Parathyroid adenoma (tissue), 2 donors: ENCODE measurements at regions not wholly inside any gene's neighbourhood (a gene's known extent, or its start where the extent isn't known, plus 50 kb on each side); places are given as distances from the start of the nearest gene placed in this dataset.
"Not testable (repeated sequence)": the region's sequence is repeated elsewhere in the genome, so short reads cannot be mapped to it uniquely, and the experiment has no call there.

Experiments
- H2AFZ ChIP-seq: fragments of 300-600 bp; sonication (generic); one replicate; pipeline ENCODE4 v1.7.0; 2017; ENCODE audit warnings: antibody characterized with exemption, mild to moderate bottlenecking
- H3K27ac ChIP-seq: fragments of 300-600 bp; sonication (generic); one replicate; pipeline ENCODE4 v1.7.0; 2017
- H3K27me3 ChIP-seq: fragments of 300-600 bp; sonication (generic); one replicate; pipeline ENCODE4 v1.7.0; 2017; ENCODE audit warnings: low read length; ENCODE audit not compliant: control insufficient read depth, insufficient read depth
- H3K36me3 ChIP-seq: fragments of 300-600 bp; sonication (generic); one replicate; pipeline ENCODE4 v1.7.0; 2017; ENCODE audit warnings: low read length; ENCODE audit not compliant: control insufficient read depth, insufficient read depth
- H3K4me1 ChIP-seq: fragments of 300-600 bp; sonication (generic); one replicate; pipeline ENCODE4 v1.7.0; 2017; ENCODE audit warnings: control low read depth
- H3K4me2 ChIP-seq: fragments of 300-600 bp; sonication (generic); one replicate; pipeline ENCODE4 v1.7.0; 2017; ENCODE audit warnings: low read length
- H3K4me3 ChIP-seq: fragments of 300-600 bp; sonication (generic); one replicate; pipeline ENCODE4 v1.7.0; 2017; ENCODE audit warnings: low read depth, low read length
- H3K79me2 ChIP-seq: fragments of 300-600 bp; sonication (generic); one replicate; pipeline ENCODE4 v1.7.0; 2017; ENCODE audit warnings: control low read depth
- H3K9ac ChIP-seq: fragments of 300-600 bp; sonication (generic); one replicate; pipeline ENCODE4 v1.7.0; 2017; ENCODE audit warnings: mild to moderate bottlenecking
- H3K9me3 ChIP-seq: fragments of 300-600 bp; sonication (generic); one replicate; pipeline ENCODE4 v1.7.0; 2017; ENCODE audit warnings: low read length; ENCODE audit not compliant: control insufficient read depth
- CTCF ChIP-seq: fragments of 300-600 bp; sonication (generic); IDR thresholded peaks from one replicate; pipeline ENCODE4 v1.7.0; 2017; ENCODE audit warnings: antibody characterized with exemption, mild to moderate bottlenecking
- donor health status: primary hyperparathyroidism.

GRCh38 chr17:74128456-74129211, 74.8 kb upstream of the RPL38 start:
- no peak overlapping the region for H3K4me3 ChIP-seq
- no peak for TF ChIP-seq CTCF
- no peak overlapping the region for H3K9ac ChIP-seq
- H3K9me3 ChIP-seq, result no peaks in the 10 kb centered on the region
- no peak overlapping the region for H3K4me2 ChIP-seq
- H3K4me1 ChIP-seq, result no peaks in the 10 kb centered on the region
- no peaks in the 10 kb centered on the region for H3K36me3 ChIP-seq
- no peaks in the 10 kb centered on the region for H3K79me2 ChIP-seq
- H3K27ac ChIP-seq, result no peak overlapping the region
- no peak overlapping the region for H2AFZ ChIP-seq
- H3K27me3 ChIP-seq, result peaks cover 2% of the 10 kb centered on the region

GRCh38 chr17:74129800-74130199, 73.7 kb upstream of the RPL38 start:
- H3K36me3 ChIP-seq, H3K79me2 ChIP-seq, H3K4me3 ChIP-seq, H3K9ac ChIP-seq, H3K9me3 ChIP-seq, H3K4me2 ChIP-seq, H3K27ac ChIP-seq, H3K4me1 ChIP-seq, H2AFZ ChIP-seq, H3K27me3 ChIP-seq: not testable (repeated sequence)

GRCh38 chr17:74130276-74130675, 73.2 kb upstream of the RPL38 start:
- Histone ChIP-seq H3K4me3 (no peak overlapping the region), H3K79me2 (no peaks in the 10 kb centered on the region), H3K9me3 (no peaks in the 10 kb centered on the region), H2AFZ (no peak overlapping the region), H3K4me1 (no peaks in the 10 kb centered on the region), H3K36me3 (no peaks in the 10 kb centered on the region), H3K27me3 (peaks cover 2% of the 10 kb centered on the region), H3K4me2 (no peak overlapping the region), H3K27ac (no peak overlapping the region), H3K9ac (no peak overlapping the region)
- no peak for TF ChIP-seq CTCF

GRCh38 chr17:74130841-74131240, 72.6 kb upstream of the RPL38 start:
- H3K27me3 ChIP-seq, result peaks cover 2% of the 10 kb centered on the region
- no peak overlapping the region for H3K4me3 ChIP-seq
- no peak for TF ChIP-seq CTCF

GRCh38 chr17:74132354-74132753, 71.1 kb upstream of the RPL38 start:
- TF ChIP-seq CTCF, result no peak
- H2AFZ ChIP-seq, result no peak overlapping the region
- no peak overlapping the region for H3K4me2 ChIP-seq
- no peak overlapping the region for H3K9ac ChIP-seq
- H3K27ac ChIP-seq, result no peak overlapping the region
- H3K36me3 ChIP-seq, result no peaks in the 10 kb centered on the region
- H3K79me2 ChIP-seq, result no peaks in the 10 kb centered on the region
- no peaks in the 10 kb centered on the region for H3K9me3 ChIP-seq
- H3K4me1 ChIP-seq, result no peaks in the 10 kb centered on the region
- peaks cover 2% of the 10 kb centered on the region for H3K27me3 ChIP-seq
- H3K4me3 ChIP-seq, result no peak overlapping the region

More at GRCh38 chr17:74130841-74131240, 72.6 kb upstream of the RPL38 start:
- Histone ChIP-seq H3K9ac (no peak overlapping the region), H3K36me3 (no peaks in the 10 kb centered on the region), H3K27ac (no peak overlapping the region), H2AFZ (no peak overlapping the region), H3K79me2 (no peaks in the 10 kb centered on the region), H3K4me2 (no peak overlapping the region), H3K4me1 (no peaks in the 10 kb centered on the region), H3K9me3 (no peaks in the 10 kb centered on the region)
